GM12878 (cell line): ENCODE measurements at regions not wholly inside any gene's neighbourhood (a gene's known extent, or its start where the extent isn't known, plus 50 kb on each side); places are given as distances from the start of the nearest gene placed in this dataset.

Source experiments
- ATAC-seq: fragments of 200-7000 bp; cut with Tn5 transposase; 3 replicates; pipeline ENCODE4 v1.9.1; 2020; ENCODE audit warnings: mild to moderate bottlenecking, moderate library complexity
- BruUV-seq: library from RNA; stranded (reverse); fragments of 400-500 nt; replicated peaks from 2 replicates; lab custom pipeline; 2021; lab: Mats Ljungman, UMichigan
- CTCF ChIA-PET: fragments of 300-600 bp; sonication (Branson Sonifier 250); formaldehyde crosslinking; extraction: SDS; loops from one replicate; lab custom pipeline; 2021; ENCODE audit warnings: inconsistent platforms; lab: Yijun Ruan, JAX
- POLR2A ChIA-PET: fragments of 350-600 bp; formaldehyde crosslinking; extraction: SDS; loops from one replicate; lab custom pipeline; 2021; ENCODE audit warnings: inconsistent platforms; lab: Charles Lee
- RAD21 ChIA-PET: fragments of 300-600 bp; sonication (Branson Sonifier 250); formaldehyde crosslinking; loops from one replicate; lab custom pipeline; 2023; ENCODE audit warnings: antibody characterized with exemption; ENCODE audit not compliant: unreplicated experiment; lab: Charles Lee
- SMC1A ChIA-PET: fragments of 300-600 bp; sonication (Branson Sonifier 250); formaldehyde crosslinking; loops from one replicate; lab custom pipeline; 2023; ENCODE audit not compliant: unreplicated experiment, uncharacterized antibody; lab: Charles Lee
- DNase-seq: peaks from one replicate; pipeline ENCODE4 v3.0.0-alpha.2; 2011; ENCODE audit warnings: low read depth, low spot score
- FAIRE-seq: peaks from 3 replicates; lab custom pipeline; 2011; peaks lifted over from hg19 to GRCh38; lab: Jason Lieb, UNC
- H2AFZ ChIP-seq: 2 replicates; pipeline ENCODE4 v1.6.0; 2011; ENCODE audit warnings: low read depth, low read length, control low read depth; ENCODE audit not compliant: control insufficient read depth
- H3K27ac ChIP-seq: 2 replicates; pipeline ENCODE4 v1.5.1; 2011; ENCODE audit warnings: control low read depth; ENCODE audit not compliant: control insufficient read depth, insufficient read depth
- H3K27me3 ChIP-seq, 2 experiments: replicated peaks in 1 of 2; 2 replicates each; pipeline versions ENCODE4 v1.6.0 to v1.6.1; 2011; ENCODE audit warnings: low read length in 1 of 2; ENCODE audit not compliant: control insufficient read depth in 2 of 2, insufficient read depth in 2 of 2
- H3K36me3 ChIP-seq, 2 experiments: 2 replicates each; pipeline ENCODE4 v1.5.1; 2011; ENCODE audit warnings: low read length in 1 of 2; ENCODE audit not compliant: control insufficient read depth in 2 of 2, insufficient read depth in 2 of 2
- H3K4me1 ChIP-seq: 2 replicates; pipeline ENCODE4 v1.6.1; 2011; ENCODE audit warnings: mild to moderate bottlenecking, low read length, moderate library complexity, mixed read lengths; ENCODE audit not compliant: control insufficient read depth, insufficient read depth
- H3K4me2 ChIP-seq: 2 replicates; pipeline ENCODE4 v1.6.0; 2011; ENCODE audit warnings: control low read depth; ENCODE audit not compliant: control insufficient read depth, insufficient read depth
- H3K4me3 ChIP-seq: fragments of 200-600 bp; sonication (generic); 2 replicates; pipeline ENCODE4 v1.5.1; 2016
- H3K79me2 ChIP-seq: 2 replicates; pipeline ENCODE4 v1.6.0; 2011; ENCODE audit warnings: low read length; ENCODE audit not compliant: control insufficient read depth, insufficient read depth
- H3K9ac ChIP-seq: 2 replicates; pipeline ENCODE4 v1.8.0; 2011; ENCODE audit warnings: low read length, control low read depth, mixed read lengths; ENCODE audit not compliant: control insufficient read depth, insufficient read depth
- H3K9me3 ChIP-seq: replicated peaks from 3 replicates; pipeline ENCODE4 v1.5.1; 2011; ENCODE audit warnings: mild to moderate bottlenecking, low read length; ENCODE audit not compliant: control insufficient read depth, insufficient read depth
- H4K20me1 ChIP-seq: 2 replicates; pipeline ENCODE4 v1.6.0; 2011; ENCODE audit not compliant: control insufficient read depth, insufficient read depth
- ATF3 ChIP-seq: IDR thresholded peaks from 2 replicates; pipeline ENCODE4 v1.6.1; 2011; ENCODE audit warnings: low read depth, mild to moderate bottlenecking, low read length, moderate library complexity, borderline replicate concordance; ENCODE audit errors: extremely low read depth
- CHD1 ChIP-seq: IDR thresholded peaks from 2 replicates; pipeline ENCODE4 v1.6.1; 2012; ENCODE audit warnings: low read depth, low read length, improper control_type of control experiment
- CREM ChIP-seq: IDR thresholded peaks from 2 replicates; pipeline ENCODE4 v1.6.1; 2014; ENCODE audit warnings: antibody characterized with exemption, low read depth
- E2F4 ChIP-seq: IDR thresholded peaks from 2 replicates; pipeline ENCODE4 v1.6.1; 2012; ENCODE audit warnings: low read depth, low read length, improper control_type of control experiment
- FOXK2 ChIP-seq: fragments of 450-650 bp; IDR thresholded peaks from 2 replicates; pipeline ENCODE4 v1.6.1; 2017; ENCODE audit warnings: mild to moderate bottlenecking, moderate library complexity
- MLLT1 ChIP-seq: fragments of 450-650 bp; IDR thresholded peaks from 2 replicates; pipeline ENCODE4 v1.6.1; 2016; ENCODE audit warnings: mild to moderate bottlenecking
- RUNX3 ChIP-seq: IDR thresholded peaks from 2 replicates; pipeline ENCODE4 v1.6.1; 2012; ENCODE audit warnings: low read length, inconsistent platforms
- SKIL ChIP-seq: fragments of 450-650 bp; IDR thresholded peaks from 2 replicates; pipeline ENCODE4 v1.6.1; 2017; ENCODE audit warnings: mild to moderate bottlenecking, low read depth, inconsistent platforms; ENCODE audit not compliant: poor library complexity, severe bottlenecking
- STAT3 ChIP-seq: IDR thresholded peaks from 2 replicates; pipeline ENCODE4 v1.6.1; 2011; ENCODE audit warnings: low read depth, low read length, improper control_type of control experiment
- SUPT20H ChIP-seq: IDR thresholded peaks from 2 replicates; pipeline ENCODE4 v1.6.1; 2011; ENCODE audit warnings: low read depth, mild to moderate bottlenecking, low read length, moderate library complexity, borderline replicate concordance; ENCODE audit not compliant: control insufficient read depth
- ZBED1 ChIP-seq: IDR thresholded peaks from 2 replicates; pipeline ENCODE4 v1.6.1; 2016; ENCODE audit warnings: borderline replicate concordance
- WGBS: methylation state at CpG from one replicate; pipeline ENCODE4 v1.1.6; 2016; ENCODE audit warnings: low lambda C conversion rate; ENCODE audit not compliant: insufficient replicate concordance, insufficient coverage; ENCODE audit errors: missing lambda C conversion rate; 5-methylcytosine and 5-hydroxymethylcytosine counted together
- in situ Hi-C: fragments of 300-500 bp; cut with MboI; formaldehyde crosslinking; loops from 9 replicates; pipeline ENCODE4 v1.14.3; 2018; ENCODE audit warnings: mixed read lengths
- intact Hi-C: fragments of 100-400 bp; cut with micrococcal nuclease; formaldehyde crosslinking; loops from one replicate; pipeline ENCODE4 v1.14.2; 2022; ENCODE audit not compliant: unreplicated experiment

GRCh38 chr3:144344925-144345548 is 373.4 kb downstream of the DIPK2A start:
- Histone ChIP-seq H3K9me3 (no peaks in the 10 kb centered on the region), H3K4me1 (no peaks in the 10 kb centered on the region), H3K4me3 (no peak overlapping the region), H3K36me3 (no peaks in the 10 kb centered on the region), H4K20me1 (no peaks in the 10 kb centered on the region), H3K4me2 (no peak overlapping the region), H3K79me2 (no peaks in the 10 kb centered on the region), H3K9ac (no peak overlapping the region), H3K27ac (no peak overlapping the region), H3K27me3 (no peaks in the 10 kb centered on the region), H2AFZ (no peak overlapping the region)
- ChIA-PET CTCF (no interaction called here), RAD21 (no interaction called here), SMC1A (no interaction called here), POLR2A (no interaction called here)
- WGBS: 27% methylated on average over 2 of the region's 2 CpGs
- BruUV-seq: no TSS peak
- intact Hi-C loops (no loop called here), in situ Hi-C loops (no loop called here)
- FAIRE-seq: no peak
- TF ChIP-seq E2F4: no peak
- no peak for TF ChIP-seq MLLT1
- TF ChIP-seq RUNX3: peak; percentile 68
- ATAC-seq: no peak
- DNase-seq: no peak

- FAIRE-seq (no peak), ATAC-seq (no peak), DNase-seq (no peak)
- Histone ChIP-seq H3K4me3 (no peak overlapping the region), H3K9ac (no peak overlapping the region), H3K4me2 (no peak overlapping the region), H2AFZ (no peak overlapping the region), H4K20me1 (no peaks in the 10 kb centered on the region), H3K9me3 (no peaks in the 10 kb centered on the region), H3K79me2 (no peaks in the 10 kb centered on the region), H3K27ac (no peak overlapping the region), H3K4me1 (no peaks in the 10 kb centered on the region), H3K27me3 (no peaks in the 10 kb centered on the region), H3K36me3 (no peaks in the 10 kb centered on the region)
- ChIA-PET POLR2A (no interaction called here), CTCF (no interaction called here), RAD21 (no interaction called here), SMC1A (no interaction called here)
- no TSS peak for BruUV-seq
- 32% methylated on average over 3 of the region's 3 CpGs for WGBS
- in situ Hi-C loops (no loop called here), intact Hi-C loops (no loop called here)
- TF ChIP-seq ZBED1 (no peak), CHD1 (no peak), FOXK2 (no peak), CREM (no peak), STAT3 (no peak), SKIL (no peak), SUPT20H (no peak), ATF3 (no peak), E2F4 (no peak)
Measured at GRCh38 chr3:144350125-144350524, 378.5 kb downstream of the DIPK2A start.
